NCI-H1694 (cell line): ENCODE measurements at regions not wholly inside any gene's neighbourhood (a gene's known extent, or its start where the extent isn't known, plus 50 kb on each side); places are given as distances from the start of the nearest gene placed in this dataset.
A peak's percentile ranks its signal among the peaks of the same experiment; 100 is the strongest.

Source experiments
- DNase-seq: peaks from one replicate; lab custom pipeline; 2025; lab: John Stamatoyannopoulos, UW

DNA sequence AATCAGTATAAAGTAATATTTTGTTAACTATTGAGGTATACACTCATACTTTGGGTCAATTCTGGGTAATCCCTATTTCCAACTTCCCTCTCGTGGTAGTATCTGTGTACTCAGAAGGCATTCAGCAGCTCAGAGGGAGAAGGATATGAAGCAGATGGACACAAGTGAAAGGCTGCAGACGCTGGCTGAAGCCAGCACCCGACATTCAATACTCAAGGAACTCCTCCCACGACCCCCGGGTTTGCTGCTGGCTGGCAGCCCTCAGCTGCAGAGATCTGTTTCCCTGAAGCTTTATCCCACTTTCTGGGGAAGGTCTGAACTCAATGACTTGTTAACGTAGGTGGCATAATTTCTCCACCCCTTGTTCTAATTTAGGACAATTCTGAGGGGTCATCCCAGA lies 847.3 kb upstream of the SOX11 start:
- no peak for DNase-seq

- DNase-seq = no peak
Observed at GRCh38 chr2:4862031-4862430, 830.2 kb upstream of the SOX11 start.

- DNase-seq = no peak
Observed at GRCh38 chr2:4866198-4866597, 826.0 kb upstream of the SOX11 start.

DNA sequence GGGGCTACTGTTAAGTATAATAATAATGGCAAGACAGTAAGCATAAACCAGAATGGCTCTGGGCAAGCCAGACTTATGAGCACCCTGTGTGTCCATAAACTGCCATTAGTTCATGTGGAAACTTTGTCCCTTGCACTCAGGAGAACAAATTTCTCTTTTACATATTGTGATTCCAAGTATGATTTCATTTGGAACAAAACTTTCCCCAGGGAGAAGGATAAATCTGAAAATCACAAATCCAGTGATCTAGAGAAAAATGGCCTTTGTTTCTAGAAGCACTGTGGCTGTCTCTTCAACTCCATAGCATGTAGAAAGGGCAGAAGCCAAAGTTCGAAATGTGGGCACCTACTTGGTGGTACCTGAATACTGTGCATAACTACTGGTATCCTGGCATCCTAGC lies 823.7 kb upstream of the SOX11 start:
- DNase-seq = no peak

- DNase-seq = no peak
Observed at GRCh38 chr2:4869154-4869553, 823.0 kb upstream of the SOX11 start.

DNA sequence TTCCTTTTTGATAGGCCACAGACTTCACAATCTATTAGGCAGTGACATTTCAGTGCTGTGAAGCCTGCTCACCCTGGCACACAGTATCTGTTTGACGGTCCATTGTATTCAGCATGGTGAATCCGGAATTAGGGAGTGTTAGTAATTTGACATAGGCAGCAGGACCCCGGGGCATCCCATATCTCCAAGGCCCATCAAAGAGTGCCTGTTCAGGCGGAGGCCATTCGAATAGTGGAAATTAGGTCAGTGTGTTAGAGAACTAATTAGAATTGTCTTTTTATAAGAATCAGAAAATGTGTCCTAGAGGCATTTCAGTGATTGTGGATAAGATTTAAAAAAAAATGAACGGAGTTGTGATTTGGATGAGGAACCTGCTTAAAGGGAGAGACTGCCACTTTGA lies 818.8 kb upstream of the SOX11 start:
- DNase-seq = no peak

DNA sequence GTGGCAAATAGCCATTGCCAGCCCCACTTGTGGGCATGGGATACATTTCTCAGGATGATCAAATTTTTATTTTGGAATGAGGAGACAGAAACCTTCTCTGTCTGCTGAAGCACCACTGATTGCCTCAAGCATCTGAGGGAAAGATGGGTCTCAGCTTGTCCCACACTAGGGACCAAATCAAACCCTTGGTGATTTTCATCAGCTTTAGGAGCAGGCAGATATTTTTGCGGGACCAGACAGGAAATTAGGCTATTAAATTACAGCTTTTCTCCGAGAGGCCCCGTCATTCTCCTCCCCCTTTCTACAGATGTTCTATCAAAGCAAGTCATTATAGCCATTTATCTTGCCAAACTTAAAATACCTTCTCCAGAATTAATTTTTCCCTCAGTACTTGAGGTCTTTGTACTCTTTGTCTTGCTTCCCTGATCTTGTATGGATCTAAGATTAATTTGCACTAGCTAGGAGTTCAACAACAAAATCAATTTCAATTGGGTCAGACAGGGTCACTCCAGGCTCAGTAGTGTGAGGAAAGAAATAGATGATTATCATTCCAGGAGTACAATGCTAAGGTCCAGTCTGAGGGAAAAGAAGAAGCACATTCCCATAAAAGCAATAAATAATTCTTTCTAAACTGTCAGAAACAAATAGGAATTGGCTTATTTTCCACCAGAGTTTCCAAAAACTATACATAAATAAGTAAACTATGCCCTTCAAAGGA lies 818.1 kb upstream of the SOX11 start:
- DNase-seq = no peak

DNA sequence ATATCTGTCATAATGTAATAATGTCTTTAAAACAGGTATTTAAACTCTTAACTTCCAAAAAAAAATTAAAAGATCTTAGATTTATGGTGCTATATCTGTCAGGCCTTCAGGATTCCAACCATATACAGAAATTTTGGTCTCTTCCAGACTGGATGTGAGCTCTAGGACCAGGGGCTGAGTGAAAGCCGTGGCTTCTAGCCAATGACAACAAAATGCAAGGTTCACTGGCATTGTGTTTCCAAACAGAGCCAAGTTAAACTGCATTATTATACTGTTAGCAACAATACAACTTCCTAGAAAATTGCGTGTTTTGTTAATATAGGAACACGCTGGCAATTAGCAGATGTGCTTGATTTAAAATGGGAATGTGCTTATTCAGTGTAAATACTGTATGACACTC lies 809.8 kb upstream of the SOX11 start:
- no peak for DNase-seq

DNA sequence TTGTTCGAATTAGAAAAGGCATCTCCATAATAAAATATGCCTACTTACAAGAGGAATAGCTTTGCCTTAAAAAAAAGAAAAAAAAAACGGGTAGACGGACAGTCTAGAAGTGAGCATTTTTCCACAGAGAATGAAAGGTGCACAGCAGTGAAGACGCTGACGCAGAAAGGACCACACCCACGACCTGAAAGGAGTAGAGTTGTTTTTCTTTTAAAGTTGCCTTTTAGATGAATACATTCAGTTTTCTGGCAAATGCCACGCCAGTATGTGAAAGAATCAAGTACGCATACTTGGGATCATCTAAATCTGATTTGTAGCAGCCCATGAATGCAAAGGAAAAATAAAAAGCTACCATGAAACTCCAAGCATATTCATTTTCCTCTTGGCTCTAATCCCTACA lies 809.2 kb upstream of the SOX11 start:
- DNase-seq = no peak

GRCh38 chr2:4883375-4883774 lies 808.8 kb upstream of the SOX11 start:
- no peak for DNase-seq

DNA sequence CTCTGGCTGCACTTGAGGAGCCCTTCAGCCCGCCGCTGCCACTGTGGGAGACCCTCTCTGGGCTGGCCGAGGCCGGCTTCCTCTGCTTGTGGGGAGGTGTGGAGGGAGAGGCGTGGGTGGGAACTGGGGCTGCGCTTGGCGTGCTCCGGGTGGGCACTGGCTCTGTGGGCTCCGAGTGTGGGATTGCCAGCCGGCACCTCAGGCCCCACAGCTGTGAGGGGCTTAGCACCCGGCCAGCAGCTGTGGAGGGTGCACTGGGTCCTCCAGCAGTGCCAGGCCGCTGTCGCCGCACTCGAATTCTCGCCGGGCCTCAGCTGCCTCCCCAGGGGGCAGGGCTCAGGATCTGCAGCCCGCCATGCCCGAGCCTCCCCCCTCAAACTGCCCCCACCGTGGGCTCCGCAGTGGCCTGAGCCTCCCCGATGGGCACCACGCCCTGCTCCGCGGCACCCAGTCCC lies 808.0 kb upstream of the SOX11 start:
- DNase-seq = no peak

GRCh38 chr2:4891394-4891793 lies 800.8 kb upstream of the SOX11 start:
- no peak for DNase-seq

DNA sequence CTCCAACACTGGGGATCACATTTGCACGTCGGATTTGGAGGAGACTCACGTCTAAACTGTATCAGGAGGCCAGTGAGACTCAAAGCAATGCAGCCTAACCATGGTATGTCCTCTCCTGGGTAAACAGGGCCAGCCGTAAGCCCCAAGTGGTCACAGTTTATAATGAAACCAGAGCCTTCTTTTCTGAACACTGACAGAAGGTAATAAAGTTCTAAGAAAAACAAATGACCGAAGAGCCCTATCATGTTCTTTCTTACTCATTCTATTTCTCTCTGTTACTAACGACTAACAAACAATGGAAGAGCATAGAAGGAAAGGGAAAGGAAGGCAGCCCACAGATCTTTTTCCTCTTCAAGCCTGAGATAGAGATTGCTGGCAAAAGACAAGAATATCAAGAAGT lies 796.8 kb upstream of the SOX11 start:
- no peak for DNase-seq

GRCh38 chr2:4898706-4899105 lies 793.5 kb upstream of the SOX11 start:
- DNase-seq = no peak

- no peak for DNase-seq
Observed at GRCh38 chr2:4900242-4900641, 791.9 kb upstream of the SOX11 start.

- no peak for DNase-seq
Observed at GRCh38 chr2:4900861-4901770, 791.1 kb upstream of the SOX11 start.

GRCh38 chr2:4903656-4904348 lies 788.4 kb upstream of the SOX11 start:
- DNase-seq = no peak

- peak; percentile 30 for DNase-seq
Observed at GRCh38 chr2:4908461-4908860, 783.7 kb upstream of the SOX11 start.

DNA sequence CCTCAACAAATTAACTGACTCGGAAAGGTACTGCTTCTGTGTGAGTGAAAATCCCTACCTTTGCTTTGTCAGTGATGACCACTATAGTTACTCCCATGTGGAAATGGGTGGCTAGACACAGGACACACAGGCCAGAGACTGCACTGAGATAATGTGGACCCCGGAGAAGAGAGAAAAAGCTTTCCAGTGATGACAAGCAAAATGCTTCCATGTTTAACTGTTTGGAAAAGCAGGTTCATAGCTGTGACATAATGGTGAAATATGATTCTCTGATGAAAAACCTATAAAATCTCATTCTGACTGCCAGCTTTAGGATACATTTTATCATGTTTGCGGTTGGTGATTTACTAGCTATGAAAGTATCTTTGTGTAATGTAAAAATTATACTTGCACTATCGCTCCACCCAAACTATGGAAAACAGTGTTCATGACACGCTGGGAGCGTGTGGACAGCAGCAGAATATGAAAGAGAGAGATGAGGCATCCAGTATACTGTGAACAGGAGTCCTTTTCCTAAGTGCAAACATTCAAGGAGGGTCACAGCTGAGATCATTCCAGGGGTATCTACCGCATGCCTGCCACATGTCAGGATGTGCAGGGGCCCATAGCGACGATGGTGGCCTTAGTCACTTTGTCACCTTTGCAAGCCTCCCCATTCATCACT lies 782.7 kb upstream of the SOX11 start:
- DNase-seq = no peak

DNA sequence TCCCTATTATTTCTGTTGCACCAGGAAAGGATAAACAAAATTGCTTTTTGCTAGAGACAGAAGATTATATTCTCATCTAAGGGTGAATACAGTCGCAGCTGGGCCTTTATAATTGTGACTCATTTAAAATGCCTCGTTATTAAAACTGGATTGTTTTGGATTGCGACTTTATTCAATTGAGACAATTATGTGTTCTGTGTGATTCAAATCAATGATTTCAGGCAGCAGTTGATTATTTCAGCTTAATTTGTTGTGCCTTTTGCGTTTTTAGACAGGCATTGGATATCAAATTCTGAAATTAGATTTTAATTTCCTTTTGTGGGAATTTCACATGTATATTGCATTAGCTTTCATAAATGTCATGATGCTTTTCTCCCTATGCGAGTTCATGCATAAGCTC lies 778.1 kb upstream of the SOX11 start:
- no peak for DNase-seq

- DNase-seq = no peak
Observed at GRCh38 chr2:4914551-4914950, 777.6 kb upstream of the SOX11 start.

DNA sequence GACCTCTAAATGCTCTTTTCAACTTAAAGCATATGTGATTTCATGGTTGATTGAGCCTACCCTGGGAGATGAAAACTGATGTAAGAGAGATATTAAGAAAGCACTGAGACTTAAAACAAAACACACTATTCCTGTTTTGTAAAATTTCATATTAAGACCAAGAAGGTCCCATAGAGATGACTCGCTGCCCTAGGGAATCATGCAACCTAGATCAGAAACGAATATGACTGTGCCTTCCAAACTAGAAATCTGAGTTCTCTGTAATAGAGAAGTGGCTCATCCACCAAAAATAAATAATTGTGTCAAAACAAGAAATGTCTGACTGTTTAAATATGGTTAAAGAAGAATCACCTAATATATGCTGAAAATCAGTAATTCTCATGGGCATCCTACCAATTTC lies 776.8 kb upstream of the SOX11 start:
- DNase-seq = no peak
